ENCODE measurements at regions not wholly inside any gene's neighbourhood (a gene's known extent, or its start where the extent isn't known, plus 50 kb on each side); places are given as distances from the start of the nearest gene placed in this dataset.
"Not testable (repeated sequence)": the region's sequence is repeated elsewhere in the genome, so short reads cannot be mapped to it uniquely, and the experiment has no call there.

DNA sequence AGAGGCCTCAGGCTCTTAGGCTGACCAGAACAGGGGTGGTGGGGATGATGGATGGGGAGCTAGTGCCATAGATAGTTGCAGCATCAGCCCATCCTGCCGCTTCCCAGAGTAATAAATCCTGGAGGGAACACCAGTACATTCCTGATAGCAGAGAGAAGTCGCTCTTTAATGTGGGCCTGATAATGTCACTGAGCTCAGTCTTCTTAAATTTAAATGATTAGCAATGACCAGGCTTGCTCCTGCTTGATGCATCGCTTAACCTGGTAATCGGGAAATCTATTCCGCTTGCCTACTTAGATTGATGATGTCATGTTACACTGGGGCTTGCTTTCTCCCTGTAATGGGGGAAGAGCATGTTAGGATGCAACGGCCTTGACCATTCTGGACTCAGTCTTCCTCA lies 218.6 kb upstream of the PLXNA2 start:
- intact Hi-C loops (cut with micrococcal nuclease): no loop called here
- Mint-ChIP-seq H3K27me3 (ENCODE audit: low read depth) (peaks cover 9% of the 10 kb centered on the region), H3K4me3 (no peak overlapping the region), H3K4me1 (ENCODE audit: low read depth) (no peaks in the 10 kb centered on the region), H3K36me3 (ENCODE audit: low read depth) (no peaks in the 10 kb centered on the region), H3K27ac (no peak overlapping the region), H3K9me3 (peaks cover 3% of the 10 kb centered on the region)
- DNase-seq: no peak
- CTCF ChIA-PET: no interaction called here

DNA sequence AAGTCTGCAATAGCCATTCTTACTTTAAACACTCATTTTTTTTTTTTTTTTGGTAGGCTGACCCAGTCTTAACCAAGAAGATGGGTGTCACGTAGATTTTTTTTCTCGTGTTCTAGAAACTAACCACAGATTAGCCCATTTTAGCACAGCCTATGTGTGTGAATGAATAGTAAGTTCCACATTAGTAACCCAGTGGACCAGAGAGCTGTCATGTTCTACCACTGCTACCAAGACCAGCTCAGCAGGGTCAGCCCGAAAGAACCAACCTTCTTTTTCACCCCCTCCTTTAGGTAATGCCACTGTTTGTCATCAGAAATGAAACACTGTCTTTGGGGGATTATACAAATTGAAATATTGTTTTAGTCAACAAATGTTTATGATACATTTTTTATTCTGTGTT lies 221.1 kb upstream of the PLXNA2 start:
- Mint-ChIP-seq H3K4me1 (ENCODE audit: low read depth) (no peaks in the 10 kb centered on the region), H3K4me3 (no peak overlapping the region), H3K27ac (no peak overlapping the region), H3K9me3 (peaks cover 3% of the 10 kb centered on the region), H3K36me3 (ENCODE audit: low read depth) (no peaks in the 10 kb centered on the region), H3K27me3 (ENCODE audit: low read depth) (peaks cover 10% of the 10 kb centered on the region)
- CTCF ChIA-PET: no interaction called here
- intact Hi-C loops (cut with micrococcal nuclease): no loop called here
- DNase-seq: no peak

GRCh38 chr1:208465786-208466590 lies 221.8 kb upstream of the PLXNA2 start:
- Mint-ChIP-seq H3K4me1 (ENCODE audit: low read depth) (no peaks in the 10 kb centered on the region), H3K4me3 (no peak overlapping the region), H3K27me3 (ENCODE audit: low read depth) (peaks cover 6% of the 10 kb centered on the region), H3K36me3 (ENCODE audit: low read depth) (no peaks in the 10 kb centered on the region), H3K9me3 (peaks cover 3% of the 10 kb centered on the region), H3K27ac (no peak overlapping the region)
- no peak for DNase-seq
- CTCF ChIA-PET: no interaction called here
- intact Hi-C loops (cut with micrococcal nuclease): no loop called here

GRCh38 chr1:208467151-208467780 lies 223.1 kb upstream of the PLXNA2 start:
- no peak overlapping the region for H3K27ac Mint-ChIP-seq
- CTCF ChIA-PET: interaction anchor here (0.6 kb wide), 1 partner anchor 55 kb away, joined by 3 read pairs; no protein-coding TSS in a partner anchor

DNA sequence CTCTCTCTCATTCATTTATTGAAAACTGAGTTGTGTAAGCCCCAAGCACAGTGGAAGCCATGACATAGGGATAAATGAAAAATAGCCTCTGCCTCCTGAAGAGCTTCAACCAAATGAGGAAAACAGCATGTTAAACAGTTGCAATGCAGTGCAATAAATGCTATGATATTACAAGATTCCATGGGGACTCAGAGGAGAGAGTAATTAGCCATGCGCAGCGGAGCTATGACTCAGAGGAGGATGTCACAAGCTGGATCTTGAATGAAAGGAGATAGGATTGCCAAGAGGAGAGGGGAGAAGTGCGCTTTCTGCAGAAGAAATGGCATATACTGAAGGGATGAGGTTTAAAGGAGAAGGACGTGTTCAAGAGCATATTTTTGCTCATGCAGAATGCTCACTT lies 231.3 kb upstream of the PLXNA2 start:
- Mint-ChIP-seq H3K27ac (no peak overlapping the region), H3K36me3 (ENCODE audit: low read depth) (no peaks in the 10 kb centered on the region)
- intact Hi-C loops (cut with micrococcal nuclease): no loop called here

More at GRCh38 chr1:208467151-208467780, 223.1 kb upstream of the PLXNA2 start:
- Mint-ChIP-seq H3K4me1 (ENCODE audit: low read depth) (no peaks in the 10 kb centered on the region), H3K9me3 (peaks cover 3% of the 10 kb centered on the region), H3K27me3 (ENCODE audit: low read depth) (peaks cover 3% of the 10 kb centered on the region), H3K36me3 (ENCODE audit: low read depth) (no peaks in the 10 kb centered on the region), H3K4me3 (no peak overlapping the region)
- intact Hi-C loops (cut with micrococcal nuclease): no loop called here
- DNase-seq: no peak

DNA sequence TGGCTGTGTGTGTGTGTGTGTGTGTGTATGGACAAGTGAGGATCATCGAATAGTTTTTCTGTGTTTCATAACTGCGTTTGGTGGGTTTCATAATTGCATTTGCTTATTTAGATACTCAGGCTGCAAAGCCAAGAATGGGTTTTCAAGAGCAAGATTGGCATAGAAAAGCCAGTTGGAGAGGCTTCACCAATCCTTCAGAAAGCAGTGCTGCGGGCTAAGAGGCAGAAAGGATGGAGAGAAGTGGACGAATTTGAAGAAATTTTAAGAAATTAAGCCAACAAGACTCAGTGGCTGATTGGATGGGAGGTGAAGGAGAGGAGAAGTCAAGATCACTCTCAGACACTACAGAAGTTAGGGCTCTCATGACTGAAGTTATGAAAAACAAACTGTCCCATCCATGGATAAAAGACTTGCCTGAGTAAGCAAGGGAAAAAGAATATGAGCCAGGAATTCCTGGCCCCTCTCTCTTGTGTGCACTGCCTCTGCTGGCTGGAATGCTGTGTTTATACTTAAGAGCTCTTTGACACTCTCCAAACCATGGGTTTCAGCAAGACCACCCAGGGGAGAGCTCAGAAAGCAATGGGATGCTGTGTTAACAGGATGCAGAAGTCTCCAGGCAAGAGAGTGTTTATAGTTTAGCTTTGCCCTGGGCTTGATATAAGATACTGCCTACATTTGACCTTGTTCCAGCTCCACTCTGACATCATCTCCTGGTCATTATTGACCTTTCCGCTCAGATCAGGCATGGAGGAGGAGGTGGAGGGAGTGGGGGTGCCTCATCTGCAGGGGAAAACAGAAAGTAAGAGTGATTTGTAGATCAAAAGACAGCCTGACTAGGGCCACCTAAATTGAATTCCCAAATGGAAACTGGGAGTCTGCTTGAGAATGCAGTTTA lies 232.0 kb upstream of the PLXNA2 start:
- Mint-ChIP-seq H3K9me3 (no peaks in the 10 kb centered on the region), H3K27me3 (ENCODE audit: low read depth) (peaks cover 12% of the 10 kb centered on the region), H3K4me3 (no peak overlapping the region), H3K27ac (no peak overlapping the region), H3K36me3 (ENCODE audit: low read depth) (no peaks in the 10 kb centered on the region), H3K4me1 (ENCODE audit: low read depth) (no peaks in the 10 kb centered on the region)
- CTCF ChIA-PET: no interaction called here
- DNase-seq: no peak
- intact Hi-C loops (cut with micrococcal nuclease): no loop called here

More for the DNA sequence above, 231.3 kb upstream of the PLXNA2 start:
- Mint-ChIP-seq H3K9me3 (no peaks in the 10 kb centered on the region), H3K27me3 (ENCODE audit: low read depth) (peaks cover 12% of the 10 kb centered on the region), H3K4me3 (no peak overlapping the region), H3K4me1 (ENCODE audit: low read depth) (no peaks in the 10 kb centered on the region)
- no peak for DNase-seq
- CTCF ChIA-PET: no interaction called here

- H3K27me3 Mint-ChIP-seq (ENCODE audit: low read depth): peaks cover 12% of the 10 kb centered on the region
- intact Hi-C loops (cut with micrococcal nuclease): no loop called here
Observed at GRCh38 chr1:208476846-208477170, 232.6 kb upstream of the PLXNA2 start.

DNA sequence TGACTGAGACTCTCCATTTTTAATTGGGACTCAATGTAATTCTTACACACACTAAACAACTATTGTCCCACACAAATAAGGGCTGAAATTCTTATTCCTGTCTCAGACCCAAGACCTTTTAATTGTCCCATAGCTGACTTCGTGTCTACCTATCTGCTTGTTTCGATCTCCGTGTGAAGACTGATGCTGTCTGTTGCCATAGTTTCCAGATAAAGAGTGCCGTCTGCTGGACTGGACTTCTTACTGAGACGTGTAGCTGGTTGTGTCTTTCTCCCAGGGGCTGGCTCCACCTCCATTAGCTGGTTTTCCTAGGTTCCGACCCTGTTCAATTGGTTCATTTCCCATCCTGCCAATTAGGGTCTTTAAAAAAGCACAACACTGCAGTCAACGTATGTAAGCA lies 235.3 kb upstream of the PLXNA2 start:
- Mint-ChIP-seq H3K27ac (no peak overlapping the region), H3K27me3 (ENCODE audit: low read depth) (peaks cover 6% of the 10 kb centered on the region), H3K36me3 (ENCODE audit: low read depth) (no peaks in the 10 kb centered on the region), H3K4me1 (ENCODE audit: low read depth) (no peaks in the 10 kb centered on the region), H3K4me3 (no peak overlapping the region), H3K9me3 (no peaks in the 10 kb centered on the region)
- no peak for DNase-seq
- intact Hi-C loops (cut with micrococcal nuclease): no loop called here
- CTCF ChIA-PET: no interaction called here

More at GRCh38 chr1:208476846-208477170, 232.6 kb upstream of the PLXNA2 start:
- no peaks in the 10 kb centered on the region for H3K36me3 Mint-ChIP-seq (ENCODE audit: low read depth)
- CTCF ChIA-PET: no interaction called here
- no peak overlapping the region for H3K27ac Mint-ChIP-seq
- H3K4me1 Mint-ChIP-seq (ENCODE audit: low read depth): no peaks in the 10 kb centered on the region
- H3K4me3 Mint-ChIP-seq: no peak overlapping the region
- no peaks in the 10 kb centered on the region for H3K9me3 Mint-ChIP-seq
- DNase-seq: no peak

DNA sequence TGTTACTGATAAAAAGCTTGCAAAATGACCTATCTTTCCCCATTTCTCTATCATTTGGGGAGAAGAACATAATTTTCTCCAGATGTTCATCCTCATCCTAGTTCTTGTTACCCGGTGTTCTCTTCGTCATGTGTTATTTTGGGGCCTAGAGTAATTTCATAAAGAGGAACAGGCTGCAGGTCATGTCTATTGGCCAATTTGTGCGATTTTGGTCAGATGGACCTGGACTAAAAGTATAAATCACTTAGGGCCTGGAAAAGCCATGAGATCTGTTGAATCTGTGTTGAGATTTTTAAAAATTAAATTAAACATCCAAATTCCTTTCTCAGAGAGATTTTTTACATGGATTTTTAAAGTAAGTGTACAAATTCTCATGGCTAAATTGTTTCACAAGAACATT lies 241.3 kb upstream of the PLXNA2 start:
- Mint-ChIP-seq H3K9me3 (no peaks in the 10 kb centered on the region), H3K36me3 (ENCODE audit: low read depth) (no peaks in the 10 kb centered on the region), H3K4me3 (no peak overlapping the region), H3K27me3 (ENCODE audit: low read depth) (no peaks in the 10 kb centered on the region), H3K4me1 (ENCODE audit: low read depth) (no peaks in the 10 kb centered on the region), H3K27ac (no peak overlapping the region)
- CTCF ChIA-PET: no interaction called here
- no peak for DNase-seq
- intact Hi-C loops (cut with micrococcal nuclease): no loop called here

DNA sequence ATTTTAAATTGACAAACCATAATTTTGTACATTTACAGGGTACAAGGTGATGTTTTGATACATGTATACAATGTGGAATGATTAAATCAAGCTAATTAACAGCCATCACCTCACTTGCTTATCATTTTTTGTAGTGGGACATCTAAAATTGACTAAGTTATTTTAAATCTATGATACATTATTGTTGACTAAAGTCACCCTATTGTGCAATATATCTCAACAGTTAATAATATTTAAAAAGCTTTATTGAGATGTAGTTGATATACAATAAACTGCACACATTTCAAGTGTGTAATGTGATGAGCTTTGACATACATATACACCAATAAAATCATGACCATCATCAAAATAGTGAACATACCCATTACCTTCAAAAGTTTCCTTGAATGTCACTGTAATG lies 242.5 kb upstream of the PLXNA2 start:
- no peaks in the 10 kb centered on the region for H3K36me3 Mint-ChIP-seq (ENCODE audit: low read depth)
- CTCF ChIA-PET: no interaction called here
- H3K27me3 Mint-ChIP-seq (ENCODE audit: low read depth): no peaks in the 10 kb centered on the region
- H3K4me1 Mint-ChIP-seq (ENCODE audit: low read depth): no peaks in the 10 kb centered on the region
- intact Hi-C loops (cut with micrococcal nuclease): no loop called here
- H3K4me3 Mint-ChIP-seq: no peak overlapping the region
- no peak for DNase-seq
- no peaks in the 10 kb centered on the region for H3K9me3 Mint-ChIP-seq
- no peak overlapping the region for H3K27ac Mint-ChIP-seq

- H3K36me3 Mint-ChIP-seq (ENCODE audit: low read depth); CTCF ChIA-PET; intact Hi-C loops (cut with micrococcal nuclease); H3K4me3 Mint-ChIP-seq; H3K27me3 Mint-ChIP-seq (ENCODE audit: low read depth); DNase-seq; H3K27ac Mint-ChIP-seq; H3K4me1 Mint-ChIP-seq (ENCODE audit: low read depth); H3K9me3 Mint-ChIP-seq: not testable (repeated sequence)
Observed at GRCh38 chr1:208488432-208488831, 244.2 kb upstream of the PLXNA2 start.

DNA sequence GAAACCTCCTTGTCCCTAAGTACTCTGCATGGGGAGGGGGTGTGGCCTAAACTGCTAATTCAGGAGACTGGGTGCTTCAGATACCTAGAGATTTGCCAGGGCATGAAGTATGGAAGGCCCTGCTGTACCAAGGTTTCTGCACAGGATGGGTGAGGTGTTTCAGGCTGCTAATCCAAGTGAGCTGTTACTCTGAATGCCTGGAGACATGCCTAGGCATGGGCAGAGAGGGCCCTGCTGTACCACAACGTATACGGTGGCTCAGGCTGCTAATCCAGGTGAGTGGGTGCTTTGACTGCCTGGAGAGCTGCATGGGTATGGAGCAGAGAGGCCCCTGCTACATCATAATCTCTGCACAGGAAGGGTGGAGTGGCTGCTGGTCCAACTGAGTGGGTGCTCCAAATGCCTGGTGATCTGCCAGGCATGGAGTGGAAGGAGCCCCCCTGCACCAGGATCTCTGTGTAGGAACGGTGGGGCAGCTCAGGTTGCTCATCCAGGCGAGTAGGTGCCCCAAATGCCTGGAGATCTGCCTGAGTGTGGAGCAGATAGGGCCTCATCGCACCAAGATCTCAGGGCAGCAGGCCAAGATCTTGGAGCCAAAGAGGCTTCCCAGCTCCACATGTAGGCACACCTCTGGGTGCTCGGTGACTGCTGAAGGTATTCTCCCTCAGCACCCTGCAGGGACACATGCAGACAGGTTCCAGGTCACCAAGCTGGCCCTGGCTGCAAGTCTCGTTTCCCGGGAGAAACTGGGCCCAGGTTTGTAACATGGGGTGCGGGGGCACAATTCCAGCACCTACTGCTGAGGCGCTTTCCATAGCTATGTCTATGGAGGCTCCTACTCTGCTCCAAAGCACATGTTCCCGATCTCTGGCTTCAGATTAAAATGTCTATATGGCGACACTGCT lies 252.5 kb upstream of the PLXNA2 start:
- H3K4me3 Mint-ChIP-seq: no peak overlapping the region
- CTCF ChIA-PET: interaction anchor here (0.9 kb wide), 1 partner anchor 28 kb away, joined by 3 read pairs; no protein-coding TSS in a partner anchor

More for the DNA sequence above, 252.5 kb upstream of the PLXNA2 start:
- Mint-ChIP-seq H3K4me1 (ENCODE audit: low read depth) (no peaks in the 10 kb centered on the region), H3K27ac (no peak overlapping the region), H3K36me3 (ENCODE audit: low read depth) (no peaks in the 10 kb centered on the region), H3K9me3 (no peaks in the 10 kb centered on the region), H3K27me3 (ENCODE audit: low read depth) (peaks cover 22% of the 10 kb centered on the region)
- intact Hi-C loops (cut with micrococcal nuclease): no loop called here
- no peak for DNase-seq

Measured in activated naive CD4-positive, alpha-beta T cell treated with anti-CD3 and anti-CD28 coated beads for 36 hours (primary cell).